ENCODE measurements at regions not wholly inside any gene's neighbourhood (a gene's known extent, or its start where the extent isn't known, plus 50 kb on each side); places are given as distances from the start of the nearest gene placed in this dataset.

- POLR2A ChIA-PET, result no interaction called here
- DNase-seq, result no peak
- no peak overlapping the region for H3K4me3 ChIP-seq (ENCODE audit: control insufficient read depth in 1 of 7, extremely low read depth in 1 of 7, insufficient read depth in 4 of 7, low read depth in 2 of 7, low read length in 6 of 7)
- H3K9me3 ChIP-seq (ENCODE audit: control extremely low read depth in 1 of 5, control insufficient read depth in 4 of 5, insufficient read depth in 2 of 5, low read depth in 1 of 5, low read length in 4 of 5), result no peaks in the 10 kb centered on the region
- H3K27me3 ChIP-seq (replicated peaks in 2 of 5; ENCODE audit: control insufficient read depth in 4 of 5, insufficient read depth in 5 of 5, low read length in 4 of 5), result no peaks in the 10 kb centered on the region
- no peaks in the 10 kb centered on the region for H3K36me3 ChIP-seq (ENCODE audit: control insufficient read depth in 4 of 4, insufficient read depth in 4 of 4, low read length in 3 of 4)
- CTCF ChIA-PET, result interaction anchor here (0.7 kb wide), 1 partner anchor 173 kb away, joined by 3 read pairs; no protein-coding TSS in a partner anchor
- no peaks in the 10 kb centered on the region for H3K4me1 ChIP-seq (ENCODE audit: control extremely low read depth in 1 of 4, control insufficient read depth in 4 of 4, insufficient read depth in 4 of 4, low read length in 3 of 4)
- no peak overlapping the region for H3K27ac ChIP-seq (ENCODE audit: insufficient read depth in 1 of 2, low read depth in 1 of 2, low read length in 2 of 2, poor library complexity in 1 of 2, severe bottlenecking in 2 of 2)
- WGBS (ENCODE audit: insufficient coverage), result 100% methylated on average over 1 of the region's 7 CpGs
Observed at GRCh38 chr12:115155665-115156645, 472.0 kb upstream of the TBX3 start.

DNA sequence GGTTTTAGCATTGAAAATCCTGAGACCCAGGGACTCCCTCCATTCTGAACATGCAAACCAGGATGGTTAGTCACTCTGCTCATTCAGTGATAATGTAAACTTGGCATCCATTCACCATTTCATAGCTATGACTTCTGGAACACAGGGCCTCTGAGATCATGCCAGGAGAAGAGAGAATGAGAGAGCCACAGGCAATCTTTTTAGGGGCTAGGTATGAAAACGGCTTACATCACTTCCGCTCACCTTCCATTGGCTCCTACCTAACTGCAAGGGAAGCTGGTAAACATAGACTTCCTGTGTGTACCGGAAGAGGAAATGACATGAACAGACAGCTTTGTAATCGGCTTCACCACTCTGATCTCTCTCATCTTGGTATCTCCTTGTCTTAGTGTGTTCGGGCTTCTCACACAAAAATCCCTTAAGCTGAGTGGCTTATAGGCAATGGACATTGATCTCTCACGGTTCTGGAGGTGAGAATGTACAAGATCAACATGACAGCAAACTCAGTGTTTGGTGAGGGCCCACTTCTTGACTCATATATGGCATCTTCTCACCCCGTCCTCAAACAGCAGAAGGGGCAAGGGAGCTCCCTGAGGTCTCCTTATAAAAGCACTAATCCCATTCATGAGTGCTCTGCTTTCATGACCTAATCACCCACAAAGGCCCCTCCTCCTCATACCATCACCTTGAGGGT, 465.9 kb upstream of the TBX3 start:
- H3K27ac ChIP-seq (ENCODE audit: insufficient read depth in 1 of 2, low read depth in 1 of 2, low read length in 2 of 2, poor library complexity in 1 of 2, severe bottlenecking in 2 of 2), result no peak overlapping the region
- DNase-seq, result no peak
- ChIA-PET POLR2A (no interaction called here), CTCF (no interaction called here)
- H3K4me1 ChIP-seq (ENCODE audit: control extremely low read depth in 1 of 4, control insufficient read depth in 4 of 4, insufficient read depth in 4 of 4, low read length in 3 of 4), result no peaks in the 10 kb centered on the region
- no peak overlapping the region for H3K4me3 ChIP-seq (ENCODE audit: control insufficient read depth in 1 of 7, extremely low read depth in 1 of 7, insufficient read depth in 4 of 7, low read depth in 2 of 7, low read length in 6 of 7)
- H3K36me3 ChIP-seq (ENCODE audit: control insufficient read depth in 4 of 4, insufficient read depth in 4 of 4, low read length in 3 of 4), result no peaks in the 10 kb centered on the region
- H3K27me3 ChIP-seq (replicated peaks in 2 of 5; ENCODE audit: control insufficient read depth in 4 of 5, insufficient read depth in 5 of 5, low read length in 4 of 5), result no peaks in the 10 kb centered on the region
- 84% methylated on average over 5 of the region's 7 CpGs for WGBS (ENCODE audit: insufficient coverage)
- H3K9me3 ChIP-seq (ENCODE audit: control extremely low read depth in 1 of 5, control insufficient read depth in 4 of 5, insufficient read depth in 2 of 5, low read depth in 1 of 5, low read length in 4 of 5), result no peaks in the 10 kb centered on the region

- H3K4me1 ChIP-seq (ENCODE audit: control extremely low read depth in 1 of 4, control insufficient read depth in 4 of 4, insufficient read depth in 4 of 4, low read length in 3 of 4), result no peaks in the 10 kb centered on the region
- H3K36me3 ChIP-seq (ENCODE audit: control insufficient read depth in 4 of 4, insufficient read depth in 4 of 4, low read length in 3 of 4), result no peaks in the 10 kb centered on the region
- no peaks in the 10 kb centered on the region for H3K27me3 ChIP-seq (replicated peaks in 2 of 5; ENCODE audit: control insufficient read depth in 4 of 5, insufficient read depth in 5 of 5, low read length in 4 of 5)
- no peak overlapping the region for H3K27ac ChIP-seq (ENCODE audit: insufficient read depth in 1 of 2, low read depth in 1 of 2, low read length in 2 of 2, poor library complexity in 1 of 2, severe bottlenecking in 2 of 2)
- H3K4me3 ChIP-seq (ENCODE audit: control insufficient read depth in 1 of 7, extremely low read depth in 1 of 7, insufficient read depth in 4 of 7, low read depth in 2 of 7, low read length in 6 of 7), result no peak overlapping the region
- ChIA-PET POLR2A (no interaction called here), CTCF (no interaction called here)
- 100% methylated on average over 1 of the region's 2 CpGs for WGBS (ENCODE audit: insufficient coverage)
- DNase-seq, result no peak
- no peaks in the 10 kb centered on the region for H3K9me3 ChIP-seq (ENCODE audit: control extremely low read depth in 1 of 5, control insufficient read depth in 4 of 5, insufficient read depth in 2 of 5, low read depth in 1 of 5, low read length in 4 of 5)
Observed at GRCh38 chr12:115149279-115149678, 465.3 kb upstream of the TBX3 start.

GRCh38 chr12:115147916-115148315, 463.9 kb upstream of the TBX3 start:
- CTCF ChIA-PET, result no interaction called here
- H3K9me3 ChIP-seq (ENCODE audit: control extremely low read depth in 1 of 5, control insufficient read depth in 4 of 5, insufficient read depth in 2 of 5, low read depth in 1 of 5, low read length in 4 of 5), result peaks cover 0 to 1% (median 0%) of the 10 kb centered on the region in 5 experiments
- no peak for DNase-seq
- no CpG with 5 or more reads among the region's 2 CpGs for WGBS (ENCODE audit: insufficient coverage)
- no peak overlapping the region for H3K4me3 ChIP-seq (ENCODE audit: control insufficient read depth in 1 of 7, extremely low read depth in 1 of 7, insufficient read depth in 4 of 7, low read depth in 2 of 7, low read length in 6 of 7)
- no peaks in the 10 kb centered on the region for H3K4me1 ChIP-seq (ENCODE audit: control extremely low read depth in 1 of 4, control insufficient read depth in 4 of 4, insufficient read depth in 4 of 4, low read length in 3 of 4)
- no peaks in the 10 kb centered on the region for H3K36me3 ChIP-seq (ENCODE audit: control insufficient read depth in 4 of 4, insufficient read depth in 4 of 4, low read length in 3 of 4)
- H3K27me3 ChIP-seq (replicated peaks in 2 of 5; ENCODE audit: control insufficient read depth in 4 of 5, insufficient read depth in 5 of 5, low read length in 4 of 5), result no peaks in the 10 kb centered on the region
- no peak overlapping the region for H3K27ac ChIP-seq (ENCODE audit: insufficient read depth in 1 of 2, low read depth in 1 of 2, low read length in 2 of 2, poor library complexity in 1 of 2, severe bottlenecking in 2 of 2)
- POLR2A ChIA-PET, result no interaction called here

GRCh38 chr12:115146453-115146852, 462.5 kb upstream of the TBX3 start:
- no peak overlapping the region for H3K4me3 ChIP-seq (ENCODE audit: control insufficient read depth in 1 of 7, extremely low read depth in 1 of 7, insufficient read depth in 4 of 7, low read depth in 2 of 7, low read length in 6 of 7)
- no CpG with 5 or more reads among the region's 2 CpGs for WGBS (ENCODE audit: insufficient coverage)

GRCh38 chr12:115144425-115144824, 460.4 kb upstream of the TBX3 start:
- H3K27me3 ChIP-seq (replicated peaks in 2 of 5; ENCODE audit: control insufficient read depth in 4 of 5, insufficient read depth in 5 of 5, low read length in 4 of 5), result no peaks in the 10 kb centered on the region
- no peak overlapping the region for H3K4me3 ChIP-seq (ENCODE audit: control insufficient read depth in 1 of 7, extremely low read depth in 1 of 7, insufficient read depth in 4 of 7, low read depth in 2 of 7, low read length in 6 of 7)
- peaks cover 0 to 1% (median 0%) of the 10 kb centered on the region in 5 experiments for H3K9me3 ChIP-seq (ENCODE audit: control extremely low read depth in 1 of 5, control insufficient read depth in 4 of 5, insufficient read depth in 2 of 5, low read depth in 1 of 5, low read length in 4 of 5)
- H3K4me1 ChIP-seq (ENCODE audit: control extremely low read depth in 1 of 4, control insufficient read depth in 4 of 4, insufficient read depth in 4 of 4, low read length in 3 of 4), result no peaks in the 10 kb centered on the region
- POLR2A ChIA-PET, result no interaction called here
- H3K27ac ChIP-seq (ENCODE audit: insufficient read depth in 1 of 2, low read depth in 1 of 2, low read length in 2 of 2, poor library complexity in 1 of 2, severe bottlenecking in 2 of 2), result no peak overlapping the region
- no peak for DNase-seq
- no peaks in the 10 kb centered on the region for H3K36me3 ChIP-seq (ENCODE audit: control insufficient read depth in 4 of 4, insufficient read depth in 4 of 4, low read length in 3 of 4)
- WGBS (ENCODE audit: insufficient coverage), result no CpG with 5 or more reads among the region's 2 CpGs
- CTCF ChIA-PET, result no interaction called here

More at GRCh38 chr12:115146453-115146852, 462.5 kb upstream of the TBX3 start:
- ChIA-PET CTCF (no interaction called here), POLR2A (no interaction called here)
- DNase-seq, result no peak
- H3K27me3 ChIP-seq (replicated peaks in 2 of 5; ENCODE audit: control insufficient read depth in 4 of 5, insufficient read depth in 5 of 5, low read length in 4 of 5), result no peaks in the 10 kb centered on the region
- H3K4me1 ChIP-seq (ENCODE audit: control extremely low read depth in 1 of 4, control insufficient read depth in 4 of 4, insufficient read depth in 4 of 4, low read length in 3 of 4), result no peaks in the 10 kb centered on the region
- H3K9me3 ChIP-seq (ENCODE audit: control extremely low read depth in 1 of 5, control insufficient read depth in 4 of 5, insufficient read depth in 2 of 5, low read depth in 1 of 5, low read length in 4 of 5), result peaks cover 0 to 1% (median 0%) of the 10 kb centered on the region in 5 experiments
- no peak overlapping the region for H3K27ac ChIP-seq (ENCODE audit: insufficient read depth in 1 of 2, low read depth in 1 of 2, low read length in 2 of 2, poor library complexity in 1 of 2, severe bottlenecking in 2 of 2)
- H3K36me3 ChIP-seq (ENCODE audit: control insufficient read depth in 4 of 4, insufficient read depth in 4 of 4, low read length in 3 of 4), result no peaks in the 10 kb centered on the region
